ENCODE measurements at regions not wholly inside any gene's neighbourhood (a gene's known extent, or its start where the extent isn't known, plus 50 kb on each side); places are given as distances from the start of the nearest gene placed in this dataset.

GRCh38 chr18:45458033-45458432 is 157.2 kb upstream of the SLC14A2 start:
- TF ChIP-seq, protein P1, sequence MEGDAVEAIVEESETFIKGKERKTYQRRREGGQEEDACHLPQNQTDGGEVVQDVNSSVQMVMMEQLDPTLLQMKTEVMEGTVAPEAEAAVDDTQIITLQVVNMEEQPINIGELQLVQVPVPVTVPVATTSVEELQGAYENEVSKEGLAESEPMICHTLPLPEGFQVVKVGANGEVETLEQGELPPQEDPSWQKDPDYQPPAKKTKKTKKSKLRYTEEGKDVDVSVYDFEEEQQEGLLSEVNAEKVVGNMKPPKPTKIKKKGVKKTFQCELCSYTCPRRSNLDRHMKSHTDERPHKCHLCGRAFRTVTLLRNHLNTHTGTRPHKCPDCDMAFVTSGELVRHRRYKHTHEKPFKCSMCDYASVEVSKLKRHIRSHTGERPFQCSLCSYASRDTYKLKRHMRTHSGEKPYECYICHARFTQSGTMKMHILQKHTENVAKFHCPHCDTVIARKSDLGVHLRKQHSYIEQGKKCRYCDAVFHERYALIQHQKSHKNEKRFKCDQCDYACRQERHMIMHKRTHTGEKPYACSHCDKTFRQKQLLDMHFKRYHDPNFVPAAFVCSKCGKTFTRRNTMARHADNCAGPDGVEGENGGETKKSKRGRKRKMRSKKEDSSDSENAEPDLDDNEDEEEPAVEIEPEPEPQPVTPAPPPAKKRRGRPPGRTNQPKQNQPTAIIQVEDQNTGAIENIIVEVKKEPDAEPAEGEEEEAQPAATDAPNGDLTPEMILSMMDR (IDR thresholded peaks at IDR 0.05): no peak
- no peak for TF ChIP-seq POLR2A (IDR thresholded peaks at IDR 0.05)
- TF ChIP-seq EP300 (IDR thresholded peaks at IDR 0.05; ENCODE audit: low read depth): no peak

Data from transverse colon (tissue), 3 donors.